ENCODE measurements at regions not wholly inside any gene's neighbourhood (a gene's known extent, or its start where the extent isn't known, plus 50 kb on each side); places are given as distances from the start of the nearest gene placed in this dataset.
"Not testable (repeated sequence)": the region's sequence is repeated elsewhere in the genome, so short reads cannot be mapped to it uniquely, and the experiment has no call there.

- FAIRE-seq = no peak
Measured at GRCh38 chr2:184030989-184031388, 567.3 kb upstream of the ZNF804A start.

- no peak for FAIRE-seq
Measured at GRCh38 chr2:184031402-184032147, 566.8 kb upstream of the ZNF804A start.

GRCh38 chr2:184032983-184033382, 565.3 kb upstream of the ZNF804A start:
- FAIRE-seq = no peak

GRCh38 chr2:184037273-184037672, 561.1 kb upstream of the ZNF804A start:
- no peak for FAIRE-seq

GRCh38 chr2:184039493-184039892, 558.8 kb upstream of the ZNF804A start:
- FAIRE-seq = peak; percentile 16

GRCh38 chr2:184040230-184040629, 558.1 kb upstream of the ZNF804A start:
- FAIRE-seq = no peak

- no peak for FAIRE-seq
Measured at GRCh38 chr2:184041077-184041476, 557.3 kb upstream of the ZNF804A start.

- FAIRE-seq = no peak
Measured at GRCh38 chr2:184041777-184042176, 556.6 kb upstream of the ZNF804A start.

- no peak for FAIRE-seq
Measured at GRCh38 chr2:184047536-184047935, 550.8 kb upstream of the ZNF804A start.

GRCh38 chr2:184049566-184049965, 548.8 kb upstream of the ZNF804A start:
- FAIRE-seq = no peak

- FAIRE-seq = no peak
Measured at GRCh38 chr2:184053326-184053725, 545.0 kb upstream of the ZNF804A start.

GRCh38 chr2:184054419-184054818, 543.9 kb upstream of the ZNF804A start:
- not testable (repeated sequence) for FAIRE-seq

GRCh38 chr2:184057910-184058309, 540.4 kb upstream of the ZNF804A start:
- no peak for FAIRE-seq

- FAIRE-seq = not testable (repeated sequence)
Measured at GRCh38 chr2:184060268-184060667, 538.1 kb upstream of the ZNF804A start.

GRCh38 chr2:184067502-184067901, 530.8 kb upstream of the ZNF804A start:
- no peak for FAIRE-seq

- peak; percentile 37 for FAIRE-seq
Measured at GRCh38 chr2:184072470-184072869, 525.9 kb upstream of the ZNF804A start.

- FAIRE-seq = no peak
Measured at GRCh38 chr2:184078496-184078895, 519.8 kb upstream of the ZNF804A start.

GRCh38 chr2:184091456-184091855, 506.9 kb upstream of the ZNF804A start:
- no peak for FAIRE-seq

- FAIRE-seq = no peak
Measured at GRCh38 chr2:184113696-184114403, 484.5 kb upstream of the ZNF804A start.

- FAIRE-seq = no peak
Measured at GRCh38 chr2:184114439-184114838, 483.9 kb upstream of the ZNF804A start.

GRCh38 chr2:184119989-184120800, 478.1 kb upstream of the ZNF804A start:
- FAIRE-seq = no peak

GRCh38 chr2:184125867-184126266, 472.5 kb upstream of the ZNF804A start:
- no peak for FAIRE-seq

GRCh38 chr2:184129073-184129472, 469.3 kb upstream of the ZNF804A start:
- no peak for FAIRE-seq

GRCh38 chr2:184137955-184138354, 460.4 kb upstream of the ZNF804A start:
- FAIRE-seq = no peak

Data from A204.1 (cell line).